ENCODE measurements at regions not wholly inside any gene's neighbourhood (a gene's known extent, or its start where the extent isn't known, plus 50 kb on each side); places are given as distances from the start of the nearest gene placed in this dataset.

- TF ChIP-seq, protein P1, sequence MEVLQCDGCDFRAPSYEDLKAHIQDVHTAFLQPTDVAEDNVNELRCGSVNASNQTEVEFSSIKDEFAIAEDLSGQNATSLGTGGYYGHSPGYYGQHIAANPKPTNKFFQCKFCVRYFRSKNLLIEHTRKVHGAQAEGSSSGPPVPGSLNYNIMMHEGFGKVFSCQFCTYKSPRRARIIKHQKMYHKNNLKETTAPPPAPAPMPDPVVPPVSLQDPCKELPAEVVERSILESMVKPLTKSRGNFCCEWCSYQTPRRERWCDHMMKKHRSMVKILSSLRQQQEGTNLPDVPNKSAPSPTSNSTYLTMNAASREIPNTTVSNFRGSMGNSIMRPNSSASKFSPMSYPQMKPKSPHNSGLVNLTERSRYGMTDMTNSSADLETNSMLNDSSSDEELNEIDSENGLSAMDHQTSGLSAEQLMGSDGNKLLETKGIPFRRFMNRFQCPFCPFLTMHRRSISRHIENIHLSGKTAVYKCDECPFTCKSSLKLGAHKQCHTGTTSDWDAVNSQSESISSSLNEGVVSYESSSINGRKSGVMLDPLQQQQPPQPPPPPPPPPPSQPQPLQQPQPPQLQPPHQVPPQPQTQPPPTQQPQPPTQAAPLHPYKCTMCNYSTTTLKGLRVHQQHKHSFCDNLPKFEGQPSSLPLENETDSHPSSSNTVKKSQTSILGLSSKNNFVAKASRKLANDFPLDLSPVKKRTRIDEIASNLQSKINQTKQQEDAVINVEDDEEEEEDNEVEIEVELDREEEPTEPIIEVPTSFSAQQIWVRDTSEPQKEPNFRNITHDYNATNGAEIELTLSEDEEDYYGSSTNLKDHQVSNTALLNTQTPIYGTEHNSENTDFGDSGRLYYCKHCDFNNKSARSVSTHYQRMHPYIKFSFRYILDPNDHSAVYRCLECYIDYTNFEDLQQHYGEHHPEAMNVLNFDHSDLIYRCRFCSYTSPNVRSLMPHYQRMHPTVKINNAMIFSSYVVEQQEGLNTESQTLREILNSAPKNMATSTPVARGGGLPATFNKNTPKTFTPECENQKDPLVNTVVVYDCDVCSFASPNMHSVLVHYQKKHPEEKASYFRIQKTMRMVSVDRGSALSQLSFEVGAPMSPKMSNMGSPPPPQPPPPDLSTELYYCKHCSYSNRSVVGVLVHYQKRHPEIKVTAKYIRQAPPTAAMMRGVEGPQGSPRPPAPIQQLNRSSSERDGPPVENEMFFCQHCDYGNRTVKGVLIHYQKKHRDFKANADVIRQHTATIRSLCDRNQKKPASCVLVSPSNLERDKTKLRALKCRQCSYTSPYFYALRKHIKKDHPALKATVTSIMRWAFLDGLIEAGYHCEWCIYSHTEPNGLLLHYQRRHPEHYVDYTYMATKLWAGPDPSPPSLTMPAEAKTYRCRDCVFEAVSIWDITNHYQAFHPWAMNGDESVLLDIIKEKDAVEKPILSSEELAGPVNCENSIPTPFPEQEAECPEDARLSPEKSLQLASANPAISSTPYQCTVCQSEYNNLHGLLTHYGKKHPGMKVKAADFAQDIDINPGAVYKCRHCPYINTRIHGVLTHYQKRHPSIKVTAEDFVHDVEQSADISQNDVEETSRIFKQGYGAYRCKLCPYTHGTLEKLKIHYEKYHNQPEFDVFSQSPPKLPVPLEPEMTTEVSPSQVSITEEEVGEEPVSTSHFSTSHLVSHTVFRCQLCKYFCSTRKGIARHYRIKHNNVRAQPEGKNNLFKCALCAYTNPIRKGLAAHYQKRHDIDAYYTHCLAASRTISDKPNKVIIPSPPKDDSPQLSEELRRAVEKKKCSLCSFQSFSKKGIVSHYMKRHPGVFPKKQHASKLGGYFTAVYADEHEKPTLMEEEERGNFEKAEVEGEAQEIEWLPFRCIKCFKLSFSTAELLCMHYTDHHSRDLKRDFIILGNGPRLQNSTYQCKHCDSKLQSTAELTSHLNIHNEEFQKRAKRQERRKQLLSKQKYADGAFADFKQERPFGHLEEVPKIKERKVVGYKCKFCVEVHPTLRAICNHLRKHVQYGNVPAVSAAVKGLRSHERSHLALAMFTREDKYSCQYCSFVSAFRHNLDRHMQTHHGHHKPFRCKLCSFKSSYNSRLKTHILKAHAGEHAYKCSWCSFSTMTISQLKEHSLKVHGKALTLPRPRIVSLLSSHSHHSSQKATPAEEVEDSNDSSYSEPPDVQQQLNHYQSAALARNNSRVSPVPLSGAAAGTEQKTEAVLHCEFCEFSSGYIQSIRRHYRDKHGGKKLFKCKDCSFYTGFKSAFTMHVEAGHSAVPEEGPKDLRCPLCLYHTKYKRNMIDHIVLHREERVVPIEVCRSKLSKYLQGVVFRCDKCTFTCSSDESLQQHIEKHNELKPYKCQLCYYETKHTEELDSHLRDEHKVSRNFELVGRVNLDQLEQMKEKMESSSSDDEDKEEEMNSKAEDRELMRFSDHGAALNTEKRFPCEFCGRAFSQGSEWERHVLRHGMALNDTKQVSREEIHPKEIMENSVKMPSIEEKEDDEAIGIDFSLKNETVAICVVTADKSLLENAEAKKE (CRISPR knock-in tag; IDR thresholded peaks at IDR 0.05) = no peak
- TF ChIP-seq EZH2phosphoT487 (IDR thresholded peaks at IDR 0.05; ENCODE audit: unreplicated experiment) (no peak), NANOG (IDR thresholded peaks at IDR 0.05; ENCODE audit: borderline replicate concordance) (no peak), ZNF331 (CRISPR knock-in tag; IDR thresholded peaks at IDR 0.05; ENCODE audit: low read depth) (no peak), ETS1 (IDR thresholded peaks at IDR 0.05) (no peak), JUNB (IDR thresholded peaks at IDR 0.05; ENCODE audit: unreplicated experiment) (no peak), EZH2 (IDR thresholded peaks at IDR 0.05; ENCODE audit: low read depth, unreplicated experiment) (no peak)
Observed at GRCh38 chr22:49503896-49504521, 323.7 kb downstream of the BRD1 start (continued).

DNA sequence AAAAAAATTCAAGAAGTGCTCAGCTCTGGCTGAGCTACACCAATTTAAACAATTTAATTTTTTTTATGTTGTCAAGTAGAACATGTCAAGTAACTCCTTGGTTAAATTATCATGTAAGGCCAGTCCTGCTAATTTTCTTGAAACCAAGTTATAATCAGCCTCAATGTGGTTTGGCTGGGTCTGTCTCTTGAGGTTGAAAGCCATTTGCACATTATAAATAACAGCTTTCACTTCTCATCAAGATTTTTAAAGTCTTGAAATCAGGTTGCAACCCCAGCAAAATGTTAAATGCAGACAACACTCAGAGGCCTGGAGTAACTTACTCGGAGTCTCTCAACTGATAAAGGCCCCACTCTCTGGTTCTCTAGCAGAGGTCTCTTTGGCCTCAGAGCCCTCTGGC lies 324.4 kb downstream of the BRD1 start:
- no peaks in the 10 kb centered on the region for H3K79me2 ChIP-seq (replicated peaks; ENCODE audit: insufficient read depth)
- no peak for ATAC-seq
- H3K27ac ChIP-seq (ENCODE audit: low read depth) = no peak overlapping the region
- H3K4me3 ChIP-seq = no peak overlapping the region
- no peak overlapping the region for H3K4me2 ChIP-seq
- no peak overlapping the region for H3K4me3 Mint-ChIP-seq
- H3F3A ChIP-seq (replicated peaks; ENCODE audit: low read depth) = no peaks in the 10 kb centered on the region
- no peaks in the 10 kb centered on the region; the same call in 1 of the 2 replicates for H3K36me3 ChIP-seq (ENCODE audit: insufficient read depth)
- H3K27ac Mint-ChIP-seq = no peak overlapping the region
- H2AFZ ChIP-seq = no peak overlapping the region
- DNase-seq (ENCODE audit: low spot score) = no peak
- no peaks in the 10 kb centered on the region for H4K20me1 ChIP-seq (replicated peaks; ENCODE audit: insufficient read depth)
- no peaks in the 10 kb centered on the region for H3K27me3 Mint-ChIP-seq (ENCODE audit: insufficient read depth, low read depth, poor library complexity)
- no peaks in the 10 kb centered on the region for H3K9me3 Mint-ChIP-seq
- no peaks in the 10 kb centered on the region for H3K36me3 Mint-ChIP-seq (ENCODE audit: low read depth)
- no peaks in the 10 kb centered on the region for H3K9me2 ChIP-seq (ENCODE audit: insufficient read depth)
- H3K4me1 Mint-ChIP-seq = no peaks in the 10 kb centered on the region
- no peaks in the 10 kb centered on the region for H3K27me3 ChIP-seq (ENCODE audit: insufficient read depth)
- no peaks in the 10 kb centered on the region for H3K4me1 ChIP-seq (ENCODE audit: insufficient read depth)
- TF ChIP-seq, protein P2, sequence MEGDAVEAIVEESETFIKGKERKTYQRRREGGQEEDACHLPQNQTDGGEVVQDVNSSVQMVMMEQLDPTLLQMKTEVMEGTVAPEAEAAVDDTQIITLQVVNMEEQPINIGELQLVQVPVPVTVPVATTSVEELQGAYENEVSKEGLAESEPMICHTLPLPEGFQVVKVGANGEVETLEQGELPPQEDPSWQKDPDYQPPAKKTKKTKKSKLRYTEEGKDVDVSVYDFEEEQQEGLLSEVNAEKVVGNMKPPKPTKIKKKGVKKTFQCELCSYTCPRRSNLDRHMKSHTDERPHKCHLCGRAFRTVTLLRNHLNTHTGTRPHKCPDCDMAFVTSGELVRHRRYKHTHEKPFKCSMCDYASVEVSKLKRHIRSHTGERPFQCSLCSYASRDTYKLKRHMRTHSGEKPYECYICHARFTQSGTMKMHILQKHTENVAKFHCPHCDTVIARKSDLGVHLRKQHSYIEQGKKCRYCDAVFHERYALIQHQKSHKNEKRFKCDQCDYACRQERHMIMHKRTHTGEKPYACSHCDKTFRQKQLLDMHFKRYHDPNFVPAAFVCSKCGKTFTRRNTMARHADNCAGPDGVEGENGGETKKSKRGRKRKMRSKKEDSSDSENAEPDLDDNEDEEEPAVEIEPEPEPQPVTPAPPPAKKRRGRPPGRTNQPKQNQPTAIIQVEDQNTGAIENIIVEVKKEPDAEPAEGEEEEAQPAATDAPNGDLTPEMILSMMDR (conservative IDR thresholded peaks at IDR 0.05; ENCODE audit: low read depth in 2 of 2) = no peak

Data from GM23338 (cell line).